A549 (cell line): ENCODE measurements at regions not wholly inside any gene's neighbourhood (a gene's known extent, or its start where the extent isn't known, plus 50 kb on each side); places are given as distances from the start of the nearest gene placed in this dataset.

Source experiments
- ATAC-seq, 2 experiments: fragments of 200-7000 bp in 1 of 2; fragments of >200 bp in 1 of 2; cut with Nextera tagmentation in 1 of 2; cut with Tn5 transposase in 1 of 2; 3 replicates each; pipeline versions ENCODE4 v1.8.0 to v1.9.1; 2018 to 2020; ENCODE audit warnings: mild to moderate bottlenecking in 1 of 2, moderate library complexity in 1 of 2
- CTCF ChIA-PET: fragments of 300-600 bp; sonication (Branson Sonifier 250); formaldehyde crosslinking; extraction: SDS; loops from one replicate; lab custom pipeline; 2021; ENCODE audit warnings: antibody characterized with exemption, inconsistent platforms; lab: Yijun Ruan, JAX
- POLR2A ChIA-PET: fragments of 350-600 bp; formaldehyde crosslinking; extraction: SDS; loops from one replicate; lab custom pipeline; 2021; ENCODE audit warnings: antibody characterized with exemption, inconsistent platforms; lab: Yijun Ruan, JAX
- DNase-seq, 2 experiments: peaks; one replicate each; pipeline versions ENCODE4 v3.0.0 to v3.0.0-alpha.2; 2011 to 2016; ENCODE audit warnings: low read depth in 1 of 2, low spot score in 1 of 2
- FAIRE-seq: peaks from 2 replicates; lab custom pipeline; 2011; peaks lifted over from hg19 to GRCh38; lab: Jason Lieb, UNC
- H3K27ac ChIP-seq, 2 experiments: fragments of >200 bp; sonication (Bioruptor Twin); formaldehyde crosslinking; 3 replicates each; pipeline ENCODE4 v1.5.1; 2016 to 2017
- H3K4me1 ChIP-seq: fragments of >200 bp; sonication (Bioruptor Twin); formaldehyde crosslinking; 3 replicates; pipeline ENCODE4 v1.6.1; 2016
- H3K4me2 ChIP-seq: fragments of >200 bp; sonication (Bioruptor Twin); formaldehyde crosslinking; 3 replicates; pipeline ENCODE4 v1.6.1; 2016
- H3K4me3 ChIP-seq: fragments of >200 bp; sonication (Bioruptor Twin); formaldehyde crosslinking; 3 replicates; pipeline ENCODE4 v1.5.1; 2016
- H3K9me3 ChIP-seq: fragments of >200 bp; sonication (Bioruptor Twin); formaldehyde crosslinking; 3 replicates; pipeline ENCODE4 v1.6.1; 2016
- BCL3 ChIP-seq: fragments of >200 bp; sonication (Bioruptor Twin); formaldehyde crosslinking; IDR thresholded peaks from 3 replicates; pipeline ENCODE4 v1.6.1; 2016
- CBX2 ChIP-seq: fragments of 200-600 bp; sonication (generic); IDR thresholded peaks from 2 replicates; pipeline ENCODE4 v1.6.1; 2016; ENCODE audit warnings: low read depth, mild to moderate bottlenecking, borderline replicate concordance
- CTCF ChIP-seq: fragments of >200 bp; sonication (Bioruptor Twin); formaldehyde crosslinking; IDR thresholded peaks from 3 replicates; pipeline ENCODE4 v1.5.1; 2016
- EP300 ChIP-seq, 2 experiments: fragments of >200 bp; sonication (Bioruptor Twin); formaldehyde crosslinking; IDR thresholded peaks; 2 replicates in 1 of 2; 3 replicates in 1 of 2; pipeline ENCODE4 v1.6.1; 2016 to 2017
- FOSL2 ChIP-seq, 2 experiments: fragments of 450-650 bp in 1 of 2; fragments of >200 bp in 1 of 2; sonication (Bioruptor Twin) in 1 of 2; formaldehyde crosslinking; IDR thresholded peaks; 2 replicates each; pipeline versions ENCODE4 v1.5.0 to v1.6.1; 2016 to 2020; ENCODE audit warnings: mild to moderate bottlenecking in 1 of 2, moderate library complexity in 1 of 2
- HMGXB4 ChIP-seq: fragments of 250-450 bp; sonication (Bioruptor Pico); IDR thresholded peaks from 2 replicates; pipeline ENCODE4 v1.5.0; 2021; ENCODE audit warnings: mild to moderate bottlenecking, moderate library complexity, borderline replicate concordance
- HOXB13 ChIP-seq: fragments of 250-450 bp; sonication (Bioruptor Pico); IDR thresholded peaks from 2 replicates; pipeline ENCODE4 v1.5.0; 2020; ENCODE audit warnings: low read depth, mild to moderate bottlenecking, moderate library complexity
- JUN ChIP-seq, 2 experiments: fragments of >200 bp; sonication (Bioruptor Twin); formaldehyde crosslinking; IDR thresholded peaks; 2 replicates in 1 of 2; 3 replicates in 1 of 2; pipeline ENCODE4 v1.6.1; 2016 to 2017
- NFE2L2 ChIP-seq: fragments of 150-350 bp; conservative IDR thresholded peaks from 2 replicates; pipeline ENCODE4 v1.6.1; 2014; ENCODE audit warnings: low read length
- PBX3 ChIP-seq: IDR thresholded peaks from 2 replicates; pipeline ENCODE4 v1.6.1; 2012
- RCOR1 ChIP-seq: fragments of 150-350 bp; IDR thresholded peaks from 2 replicates; pipeline ENCODE4 v1.6.1; 2014; ENCODE audit warnings: antibody characterized with exemption, low read length, low read depth
- RNF2 ChIP-seq: fragments of 200-600 bp; sonication (generic); IDR thresholded peaks from 2 replicates; pipeline ENCODE4 v1.6.1; 2016; ENCODE audit warnings: low read depth, mild to moderate bottlenecking, antibody characterized with exemption, moderate library complexity, borderline replicate concordance
- ZNF302 ChIP-seq: fragments of 250-450 bp; sonication (Bioruptor Pico); IDR thresholded peaks from 2 replicates; pipeline ENCODE4 v1.9.0; 2021; ENCODE audit warnings: inconsistent platforms, mild to moderate bottlenecking, moderate library complexity
- ZSCAN20 ChIP-seq: fragments of 250-450 bp; sonication (Bioruptor Pico); IDR thresholded peaks from 2 replicates; pipeline ENCODE4 v1.8.0; 2022; ENCODE audit warnings: mild to moderate bottlenecking, moderate library complexity
- WGBS: methylation state at CpG from one replicate; pipeline ENCODE4 v1.1.6; 2017; ENCODE audit errors: missing lambda C conversion rate; 5-methylcytosine and 5-hydroxymethylcytosine counted together

- peak overlapping the region in 1 of 2 experiments; percentile 53; a peak in 4 of 6 replicates for H3K27ac ChIP-seq
- H3K4me2 ChIP-seq: no peak overlapping the region
- peaks cover 4% of the 10 kb centered on the region; the same call in 1 of the 3 replicates for H3K9me3 ChIP-seq
- H3K4me1 ChIP-seq: peaks cover 49% of the 10 kb centered on the region
- 94% methylated on average over 6 of the region's 7 CpGs for WGBS
- no peak for DNase-seq
- TF ChIP-seq FOSL2 (IDR thresholded peaks at IDR 0.05): no peak
- no peak for TF ChIP-seq FOSL2 (CRISPR knock-in tag; IDR thresholded peaks at IDR 0.05)
- TF ChIP-seq EP300 (IDR thresholded peaks at IDR 0.05): no peak
- no peak for TF ChIP-seq PBX3
- TF ChIP-seq JUN (IDR thresholded peaks at IDR 0.05): peak in 1 of 2 experiments; percentile 20; a peak in 1 of 5 replicates
- no peak for TF ChIP-seq ZNF302 (CRISPR knock-in tag)
- no peak for TF ChIP-seq CBX2
- TF ChIP-seq, all 56 proteins: peak for 1
- FAIRE-seq: no peak
- ChIA-PET CTCF (interaction anchor here (1.0 to 1.9 kb wide), 4 partner anchors 8 to 129 kb away, joined by 3 to 7 read pairs (median 4); no protein-coding TSS in a partner anchor), POLR2A (no interaction called here)
- ATAC-seq: no peak
- no peak overlapping the region for H3K4me3 ChIP-seq
Observed at GRCh38 chr20:50317116-50317515, 126.5 kb downstream of the CEBPB start.

GRCh38 chr20:50317609-50318008 lies 127.0 kb downstream of the CEBPB start:
- 94% methylated on average over 7 of the region's 7 CpGs for whole genome bisulfite sequencing
- Histone ChIP-seq H3K4me1 (peaks cover 49% of the 10 kb centered on the region), H3K9me3 (peaks cover 4% of the 10 kb centered on the region; the same call in 1 of the 3 replicates), H3K4me3 (no peak overlapping the region), H3K27ac (peak overlapping the region in 1 of 2 experiments; percentile 53; a peak in 4 of 6 replicates), H3K4me2 (no peak overlapping the region)
- ATAC-seq (no peak), FAIRE-seq (no peak), DNase-seq (no peak)
- CTCF ChIA-PET: interaction anchor here (1.0 to 1.9 kb wide), 4 partner anchors 9 to 130 kb away, joined by 3 to 7 read pairs (median 4); no protein-coding TSS in a partner anchor
- POLR2A ChIA-PET: no interaction called here
- TF ChIP-seq RNF2 (no peak), NFE2L2 (no peak), BCL3 (no peak), ZSCAN20 (no peak), HMGXB4 (CRISPR knock-in tag) (no peak)

GRCh38 chr20:50318710-50319109 lies 128.1 kb downstream of the CEBPB start:
- peaks cover 38% of the 10 kb centered on the region for H3K4me1 ChIP-seq
- TF ChIP-seq RCOR1 (no peak), CTCF (no peak), PBX3 (no peak), HOXB13 (no peak)
- TF ChIP-seq, all 56 proteins: peak for 0
- H3K9me3 ChIP-seq: peaks cover 4% of the 10 kb centered on the region; the same call in 1 of the 3 replicates
- H3K27ac ChIP-seq: peak overlapping the region in 1 of 2 experiments; percentile 94; a peak in 4 of 6 replicates
- FAIRE-seq (no peak), ATAC-seq (no peak), DNase-seq (no peak)
- H3K4me2 ChIP-seq: no peak overlapping the region
- CTCF ChIA-PET: interaction anchor here (0.5 to 1.1 kb wide), 3 partner anchors 9 to 198 kb away, joined by 3 to 4 read pairs (median 3); no protein-coding TSS in a partner anchor
- POLR2A ChIA-PET: no interaction called here
- 84% methylated on average over 8 of the region's 8 CpGs for WGBS
- H3K4me3 ChIP-seq: no peak overlapping the region
